ENCODE measurements at regions not wholly inside any gene's neighbourhood (a gene's known extent, or its start where the extent isn't known, plus 50 kb on each side); places are given as distances from the start of the nearest gene placed in this dataset.

- peak; percentile 0 to 20 (median 4) for DNase-seq
Observed at GRCh38 chr11:28566339-28567089, 458.3 kb downstream of the METTL15 start.

DNA sequence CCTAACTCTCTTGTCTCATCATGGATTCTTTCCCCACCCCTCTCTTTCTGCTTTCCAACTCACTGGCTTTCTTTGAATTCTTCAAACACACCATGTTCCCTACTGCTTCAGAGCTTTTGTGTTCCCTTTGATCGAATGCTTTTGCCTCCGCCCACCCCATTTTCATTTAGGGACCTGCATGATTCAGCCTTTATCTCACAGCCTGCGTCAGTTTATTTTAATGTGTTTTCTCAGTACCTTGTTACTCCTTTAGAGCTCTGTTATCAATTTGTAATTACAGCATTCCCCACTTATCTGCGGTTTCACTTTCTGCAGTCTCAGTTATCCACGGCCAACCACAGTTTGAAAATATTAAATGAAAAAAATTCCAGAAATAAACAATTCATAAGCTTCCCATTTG lies 451.3 kb downstream of the METTL15 start:
- no peak for DNase-seq

- no peak for DNase-seq
Observed at GRCh38 chr11:28547321-28547741, 439.1 kb downstream of the METTL15 start.

- DNase-seq: no peak
Observed at GRCh38 chr11:28545536-28545935, 437.3 kb downstream of the METTL15 start.

GRCh38 chr11:28542561-28542960 lies 434.4 kb downstream of the METTL15 start:
- no peak for DNase-seq

GRCh38 chr11:28539239-28540030 lies 431.2 kb downstream of the METTL15 start:
- DNase-seq: no peak

DNA sequence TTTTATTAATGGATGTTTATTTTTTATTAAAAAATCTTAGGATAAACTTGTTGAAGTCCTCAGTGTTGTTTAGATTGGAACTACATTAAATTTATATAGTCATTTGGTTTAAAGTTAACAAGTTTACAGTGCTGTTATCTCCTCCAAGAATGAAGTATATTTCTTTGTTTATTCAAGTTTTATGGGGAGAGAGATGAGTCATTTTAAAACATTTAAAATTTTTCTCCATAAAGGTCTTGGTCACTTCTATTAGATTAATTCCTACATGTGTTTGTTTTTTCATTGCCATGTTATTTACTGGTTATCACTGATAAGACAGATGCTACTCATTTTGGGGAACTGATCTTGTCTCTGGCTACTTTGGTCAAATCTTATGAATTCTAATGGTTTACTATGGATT lies 429.6 kb downstream of the METTL15 start:
- DNase-seq: no peak

GRCh38 chr11:28536504-28537267 lies 428.5 kb downstream of the METTL15 start:
- no peak for DNase-seq

- no peak for DNase-seq
Observed at GRCh38 chr11:28535677-28536076, 427.5 kb downstream of the METTL15 start.

- peak; percentile 37 to 46 (median 40) for DNase-seq
Observed at GRCh38 chr11:28529540-28530410, 421.6 kb downstream of the METTL15 start.

- no peak for DNase-seq
Observed at GRCh38 chr11:28529046-28529445, 420.9 kb downstream of the METTL15 start.

DNA sequence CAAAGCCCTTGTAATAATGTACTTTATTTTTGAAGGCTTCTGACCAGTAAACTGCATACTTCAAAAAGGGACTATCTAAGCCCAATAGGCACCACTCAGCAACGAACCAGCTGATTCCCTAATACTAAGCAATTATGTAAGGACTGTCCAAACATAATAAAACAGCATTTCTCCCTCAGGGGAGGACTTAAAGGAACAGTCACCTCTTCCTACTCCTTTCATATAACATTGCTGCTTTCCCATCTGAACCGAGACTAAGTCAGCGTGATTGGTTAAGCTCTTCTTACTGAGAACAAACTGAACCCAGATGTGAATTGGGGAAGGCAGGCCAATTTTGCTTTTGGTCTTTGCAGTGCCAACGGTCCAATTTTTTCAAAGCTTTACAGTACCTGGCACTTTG lies 420.0 kb downstream of the METTL15 start:
- no peak for DNase-seq

GRCh38 chr11:28526406-28526751 lies 418.2 kb downstream of the METTL15 start:
- no peak for DNase-seq

GRCh38 chr11:28525636-28526405 lies 417.6 kb downstream of the METTL15 start:
- DNase-seq: no peak

GRCh38 chr11:28524098-28524497 lies 415.9 kb downstream of the METTL15 start:
- DNase-seq: no peak

- DNase-seq: no peak
Observed at GRCh38 chr11:28521075-28521474, 412.9 kb downstream of the METTL15 start.

DNA sequence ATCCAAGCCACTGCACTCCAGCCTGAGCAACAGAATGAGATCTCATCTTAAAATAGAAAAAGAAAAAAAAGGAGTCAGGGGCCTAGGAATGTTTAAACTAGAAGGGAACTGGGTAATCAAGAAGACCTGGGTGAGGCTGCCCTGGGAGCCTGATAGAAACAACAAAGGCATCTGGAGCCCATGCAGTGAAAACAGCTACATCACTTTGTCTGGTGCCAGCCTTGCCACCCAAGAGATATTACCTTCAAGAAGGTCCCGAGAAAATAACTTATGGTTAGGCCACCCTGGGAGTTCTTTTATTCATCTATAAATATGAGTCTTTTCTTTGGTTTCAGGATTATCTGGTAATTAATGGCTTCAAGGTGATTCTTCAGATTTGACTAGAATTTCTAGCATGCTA lies 412.1 kb downstream of the METTL15 start:
- DNase-seq: no peak

DNA sequence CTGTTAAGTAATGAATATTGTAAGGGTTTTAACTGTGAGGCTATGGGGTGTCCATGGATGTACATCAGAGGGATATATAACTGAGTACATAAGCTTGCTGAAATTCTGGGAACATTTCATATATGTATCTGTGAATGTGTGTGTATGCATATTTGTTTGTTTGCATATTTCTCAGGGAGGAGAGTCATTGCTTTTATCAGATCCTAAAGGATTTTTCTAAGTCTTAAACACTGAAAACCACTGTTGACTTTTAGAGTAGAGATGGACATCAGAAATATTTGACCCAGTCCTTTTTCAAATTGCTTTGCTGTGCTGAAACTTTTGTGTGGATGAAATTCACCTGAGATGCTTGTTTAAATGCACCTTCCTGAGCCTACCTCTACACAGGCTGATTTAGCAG lies 410.6 kb downstream of the METTL15 start:
- DNase-seq: no peak

DNA sequence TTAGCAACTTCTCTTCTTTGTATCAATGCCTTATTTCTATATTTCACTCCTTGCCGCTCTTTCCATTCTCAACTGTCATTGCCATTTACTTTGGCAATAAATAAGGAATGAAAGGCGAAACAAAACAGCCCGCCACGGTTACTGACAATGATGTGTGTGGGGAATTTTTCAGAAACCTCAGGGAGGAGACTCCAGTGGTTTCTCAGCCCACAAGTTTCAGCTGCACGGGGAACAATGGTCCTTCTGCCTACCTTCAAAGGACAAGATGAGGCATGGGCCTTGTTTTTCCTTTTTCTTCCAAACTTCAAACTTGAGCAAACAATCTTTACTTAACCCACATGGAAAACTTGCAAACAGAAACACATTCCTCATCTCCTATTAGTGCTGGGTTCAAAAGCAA lies 409.4 kb downstream of the METTL15 start:
- DNase-seq: no peak

DNA sequence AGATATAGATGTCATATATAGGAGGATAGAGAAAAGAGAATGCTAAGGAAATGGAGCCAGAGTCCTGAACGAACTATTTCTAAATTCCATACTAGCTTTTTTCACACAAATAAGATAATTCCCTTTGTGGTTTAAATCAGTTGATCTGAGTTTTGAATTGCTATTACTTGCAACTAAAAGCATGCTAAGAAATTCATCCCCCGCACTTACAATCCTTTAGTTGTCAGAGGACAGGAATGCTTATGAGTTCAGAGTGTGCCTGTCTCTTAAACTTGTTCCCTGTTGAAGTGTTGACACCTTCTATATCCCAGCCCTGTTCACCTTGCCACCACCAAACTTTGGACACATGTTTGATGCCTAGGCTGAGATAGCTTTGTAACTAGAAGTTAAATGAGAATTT lies 406.2 kb downstream of the METTL15 start:
- no peak for DNase-seq

GRCh38 chr11:28512143-28512756 lies 404.1 kb downstream of the METTL15 start:
- DNase-seq: no peak

All from suppressor macrophage treated with lipopolysaccharide for 1 hour (primary cell).